Psoas muscle (tissue), 7 donors: ENCODE measurements at regions not wholly inside any gene's neighbourhood (a gene's known extent, or its start where the extent isn't known, plus 50 kb on each side); places are given as distances from the start of the nearest gene placed in this dataset.
"Not testable (repeated sequence)": the region's sequence is repeated elsewhere in the genome, so short reads cannot be mapped to it uniquely, and the experiment has no call there.

Source experiments
- ATAC-seq, 4 donors: fragments of 200-7000 bp; cut with Tn5 transposase; one replicate each; pipeline ENCODE4 v1.9.1; 2020; ENCODE audit warnings: moderate library complexity in 3 of 4, mild to moderate bottlenecking in 2 of 4
- DNase-seq, 2 donors: peaks; one replicate each; pipeline ENCODE4 v3.0.0-alpha.2; 2020
- H3K27ac ChIP-seq: fragments of 200-600 bp; one replicate; pipeline ENCODE4 v1.8.0; 2022
- H3K27me3 ChIP-seq, 3 donors: fragments of 200-600 bp in 1 of 3; one replicate each; pipeline versions ENCODE4 v1.6.1 to v1.8.0; 2013 to 2022; ENCODE audit warnings: low read length in 2 of 3, mild to moderate bottlenecking in 2 of 3, moderate library complexity in 1 of 3; ENCODE audit not compliant: insufficient read depth in 3 of 3
- H3K36me3 ChIP-seq, 2 donors: fragments of 200-600 bp in 1 of 2; one replicate each; pipeline versions ENCODE4 v1.6.1 to v1.8.0; 2013 to 2022; ENCODE audit warnings: low read depth in 1 of 2, mild to moderate bottlenecking in 1 of 2, moderate library complexity in 1 of 2; ENCODE audit not compliant: insufficient read depth in 1 of 2
- H3K4me1 ChIP-seq: fragments of 200-600 bp; one replicate; pipeline ENCODE4 v1.8.0; 2022
- H3K4me3 ChIP-seq: fragments of 200-600 bp; one replicate; pipeline ENCODE4 v1.8.0; 2022; ENCODE audit warnings: mild to moderate bottlenecking
- H3K9me3 ChIP-seq: fragments of 200-600 bp; one replicate; pipeline ENCODE4 v1.8.0; 2022
- WGBS, 3 donors: extraction: QIAGEN DNeasy Blood & Tissue Kit; methylation state at CpG; one replicate each; pipeline versions ENCODE4 v1.1.6 to v1.1.7; 2013; 5-methylcytosine and 5-hydroxymethylcytosine counted together
- intact Hi-C, 2 donors: fragments of 100-400 bp; cut with DNase I; formaldehyde crosslinking; loops; one replicate each; pipeline versions ENCODE4 v1.11.0 to v1.14.2; 2022
- TF ChIP-seq, protein P1 (sequence below): fragments of 200-600 bp; IDR thresholded peaks from one replicate; pipeline ENCODE4 v1.8.0; 2022; ENCODE audit warnings: antibody characterized with exemption
- donor health status: healthy with polysubstance abuse.
- donor health status: DM: no; HTN: no; CAD: no; lungs with moderate emphysema.
- donor health status: Bipolar disorder and iron deficiency.
- donor health status: healthy.
- donor health status: DM: yes; HTN: yes; CAD: no.
- donor health status: DM: no; HTN: no; CAD: no.
- donor health status: DM: yes; HTN: yes; CAD: no.

DNA sequence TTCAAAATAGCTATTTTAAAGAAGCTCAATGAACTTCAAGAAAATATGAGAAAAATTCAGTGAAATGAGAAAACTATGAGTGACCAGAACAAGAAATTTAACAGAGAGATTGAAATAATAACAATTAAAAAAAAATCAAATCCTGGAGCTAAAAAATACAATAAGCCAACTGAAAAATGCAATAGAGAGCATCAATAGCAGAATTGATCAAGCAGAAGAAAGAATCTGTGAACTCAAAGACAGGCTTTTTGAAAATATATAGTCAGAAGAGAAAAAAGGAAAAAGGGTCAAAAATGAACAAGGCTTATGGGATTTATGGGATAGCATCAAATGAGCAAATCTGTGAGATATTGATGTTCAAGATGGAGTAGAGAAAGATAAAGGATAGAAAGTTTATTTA lies 133.0 kb downstream of the OTUD1 start:
- TF ChIP-seq, protein P1, sequence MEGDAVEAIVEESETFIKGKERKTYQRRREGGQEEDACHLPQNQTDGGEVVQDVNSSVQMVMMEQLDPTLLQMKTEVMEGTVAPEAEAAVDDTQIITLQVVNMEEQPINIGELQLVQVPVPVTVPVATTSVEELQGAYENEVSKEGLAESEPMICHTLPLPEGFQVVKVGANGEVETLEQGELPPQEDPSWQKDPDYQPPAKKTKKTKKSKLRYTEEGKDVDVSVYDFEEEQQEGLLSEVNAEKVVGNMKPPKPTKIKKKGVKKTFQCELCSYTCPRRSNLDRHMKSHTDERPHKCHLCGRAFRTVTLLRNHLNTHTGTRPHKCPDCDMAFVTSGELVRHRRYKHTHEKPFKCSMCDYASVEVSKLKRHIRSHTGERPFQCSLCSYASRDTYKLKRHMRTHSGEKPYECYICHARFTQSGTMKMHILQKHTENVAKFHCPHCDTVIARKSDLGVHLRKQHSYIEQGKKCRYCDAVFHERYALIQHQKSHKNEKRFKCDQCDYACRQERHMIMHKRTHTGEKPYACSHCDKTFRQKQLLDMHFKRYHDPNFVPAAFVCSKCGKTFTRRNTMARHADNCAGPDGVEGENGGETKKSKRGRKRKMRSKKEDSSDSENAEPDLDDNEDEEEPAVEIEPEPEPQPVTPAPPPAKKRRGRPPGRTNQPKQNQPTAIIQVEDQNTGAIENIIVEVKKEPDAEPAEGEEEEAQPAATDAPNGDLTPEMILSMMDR = no peak
- Histone ChIP-seq H3K27ac (no peak overlapping the region), H3K36me3 (no peaks in the 10 kb centered on the region), H3K27me3 (no peaks in the 10 kb centered on the region), H3K4me3 (no peak overlapping the region), H3K9me3 (peaks cover 16% of the 10 kb centered on the region), H3K4me1 (no peaks in the 10 kb centered on the region)
- intact Hi-C loops = no loop called here
- ATAC-seq (no peak), DNase-seq (no peak)

DNA sequence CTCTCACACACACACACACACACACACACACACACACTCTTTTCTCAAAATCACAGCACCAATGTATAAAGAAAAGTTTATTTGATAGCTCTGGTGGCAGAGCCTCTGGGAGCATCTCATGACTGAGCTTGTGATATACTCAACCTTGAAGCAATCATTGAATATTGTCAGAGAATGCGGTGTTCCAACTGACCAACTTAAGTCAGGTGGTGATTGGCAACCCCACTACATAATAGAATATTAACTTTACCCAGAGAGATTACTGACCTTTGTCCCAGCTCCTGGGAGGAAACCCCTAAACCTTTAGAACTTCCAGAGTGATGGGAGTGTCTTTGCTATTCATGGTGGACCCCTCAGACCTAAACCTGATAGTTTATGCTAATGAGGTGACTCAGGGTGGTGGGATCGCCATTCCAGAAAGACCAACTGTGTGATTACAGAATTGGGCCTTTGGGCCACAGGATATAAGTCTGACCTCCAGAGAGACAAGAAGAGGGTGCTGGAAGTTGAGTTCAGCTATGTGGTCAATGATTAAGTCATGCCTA lies 143.1 kb downstream of the OTUD1 start:
- Histone ChIP-seq H3K27ac (no peak overlapping the region), H3K4me1 (no peaks in the 10 kb centered on the region), H3K27me3 (peaks cover 0 to 1% (median 0%) of the 10 kb centered on the region in 3 donors), H3K36me3 (no peaks in the 10 kb centered on the region), H3K4me3 (no peak overlapping the region), H3K9me3 (no peaks in the 10 kb centered on the region)
- ATAC-seq = no peak
- TF ChIP-seq, protein P1 = no peak
- 79 to 88% (median 85%) methylated on average over 2 of the region's 2 CpGs for WGBS, 3 donors
- no peak for DNase-seq
- intact Hi-C loops = no loop called here

DNA sequence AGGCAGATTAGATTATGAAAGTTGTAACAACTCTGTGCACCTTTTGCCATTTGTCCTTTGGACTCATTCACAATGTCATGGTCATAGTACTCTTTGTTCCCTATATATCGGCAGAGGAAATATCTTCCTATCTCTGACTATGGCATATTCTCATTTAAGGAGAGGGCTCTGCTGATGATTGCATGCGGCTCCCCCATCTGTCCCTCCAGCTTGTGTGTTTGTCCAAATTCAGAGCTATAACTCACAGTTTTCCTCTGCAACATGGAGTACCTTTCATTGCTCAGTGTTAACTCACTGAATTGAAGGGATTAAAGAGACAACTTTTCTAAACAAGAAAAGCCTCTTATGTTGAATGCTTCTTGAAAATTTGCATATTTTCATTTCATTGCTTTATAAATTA lies 145.5 kb downstream of the OTUD1 start:
- Histone ChIP-seq H3K27me3 (no peaks in the 10 kb centered on the region), H3K36me3 (no peaks in the 10 kb centered on the region), H3K4me3 (no peak overlapping the region), H3K4me1 (no peaks in the 10 kb centered on the region), H3K9me3 (no peaks in the 10 kb centered on the region), H3K27ac (no peak overlapping the region)
- intact Hi-C loops = no loop called here
- TF ChIP-seq, protein P1 = no peak
- ATAC-seq (no peak), DNase-seq (no peak)
- 93 to 95% (median 95%) methylated on average over 2 of the region's 2 CpGs for WGBS, 3 donors

DNA sequence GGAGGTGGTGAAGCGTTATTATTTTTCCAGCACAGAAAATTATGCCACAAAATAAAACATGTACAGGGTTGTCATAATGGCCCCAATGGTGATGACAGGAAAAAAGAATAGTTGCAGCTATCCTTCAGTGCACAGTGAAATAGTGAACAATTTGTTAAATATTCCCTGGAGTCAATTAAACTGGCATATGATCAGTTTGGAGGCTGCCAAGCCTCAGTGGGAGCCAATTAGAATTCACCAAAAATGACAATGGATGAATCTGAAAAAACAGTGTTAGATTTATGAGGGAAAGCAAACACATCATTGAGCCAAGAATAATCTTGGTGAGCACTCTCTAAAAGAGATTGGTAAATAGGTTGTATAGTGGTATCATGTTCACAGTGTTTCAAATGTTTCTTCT lies 146.3 kb downstream of the OTUD1 start:
- intact Hi-C loops = no loop called here
- ATAC-seq (no peak), DNase-seq (no peak)
- WGBS, 3 donors = 85 to 90% (median 86%) methylated on average over 1 of the region's 1 CpG
- Histone ChIP-seq H3K4me3 (no peak overlapping the region), H3K9me3 (no peaks in the 10 kb centered on the region), H3K4me1 (no peaks in the 10 kb centered on the region), H3K27me3 (no peaks in the 10 kb centered on the region), H3K36me3 (no peaks in the 10 kb centered on the region), H3K27ac (no peak overlapping the region)
- TF ChIP-seq, protein P1 = no peak

DNA sequence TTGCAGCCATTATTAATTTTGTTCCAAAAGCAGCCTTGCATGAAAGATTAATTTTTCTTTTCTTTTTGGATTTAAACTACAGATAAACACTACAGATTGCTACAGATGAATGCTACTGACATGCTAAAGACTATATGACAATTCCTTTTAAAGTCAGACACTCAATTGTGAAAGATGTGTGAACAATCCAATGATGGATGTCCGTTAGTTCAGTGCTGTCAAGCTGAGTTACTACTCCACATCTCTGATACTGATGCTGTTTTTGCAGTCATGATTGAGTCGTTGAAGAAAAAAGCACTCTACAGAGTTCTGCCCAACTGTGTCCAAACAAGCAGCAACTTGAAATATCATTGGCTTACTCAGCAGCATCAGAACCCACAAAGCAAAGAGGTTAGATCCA lies 146.8 kb downstream of the OTUD1 start:
- TF ChIP-seq, protein P1 = no peak
- WGBS, 3 donors = 41 to 62% (median 50%) methylated on average over 2 of the region's 2 CpGs
- H3K27ac ChIP-seq = no peak overlapping the region
- intact Hi-C loops = no loop called here
- DNase-seq (no peak), ATAC-seq (no peak)
- no peaks in the 10 kb centered on the region for H3K9me3 ChIP-seq
- H3K36me3 ChIP-seq = no peaks in the 10 kb centered on the region
- no peaks in the 10 kb centered on the region for H3K27me3 ChIP-seq
- no peaks in the 10 kb centered on the region for H3K4me1 ChIP-seq
- no peak overlapping the region for H3K4me3 ChIP-seq

DNA sequence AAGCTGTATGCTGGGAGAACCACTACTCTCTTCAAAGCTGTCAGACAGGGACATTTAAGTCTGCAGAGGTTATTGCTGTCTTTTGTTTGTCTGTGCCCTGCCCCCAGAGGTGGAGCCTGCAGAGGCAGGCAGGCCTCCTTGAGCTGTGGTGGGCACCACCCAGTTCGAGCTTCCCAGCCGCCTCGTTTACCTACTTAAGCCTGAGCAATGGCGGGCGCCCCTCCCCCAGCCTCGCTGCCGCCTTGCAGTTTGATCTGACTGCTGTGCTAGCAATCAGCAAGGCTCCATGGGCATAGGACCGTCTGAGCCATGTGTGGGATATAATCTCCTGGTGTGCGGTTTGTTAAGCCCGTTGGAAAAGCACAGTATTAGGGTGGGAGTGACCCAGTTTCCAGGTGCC lies 156.4 kb downstream of the OTUD1 start:
- ATAC-seq, H3K4me3 ChIP-seq, intact Hi-C loops, H3K27ac ChIP-seq, H3K9me3 ChIP-seq, DNase-seq, H3K27me3 ChIP-seq, H3K4me1 ChIP-seq, H3K36me3 ChIP-seq: not testable (repeated sequence)
- 86 to 95% (median 90%) methylated on average over 10 of the region's 10 CpGs for WGBS, 3 donors
